ENCODE measurements at regions not wholly inside any gene's neighbourhood (a gene's known extent, or its start where the extent isn't known, plus 50 kb on each side); places are given as distances from the start of the nearest gene placed in this dataset.

- TF ChIP-seq FOSL2 (IDR thresholded peaks at IDR 0.05; ENCODE audit: borderline replicate concordance, low read depth): no peak
- no peak for TF ChIP-seq POLR2AphosphoS5 (IDR thresholded peaks at IDR 0.05; ENCODE audit: low read depth, low read length)
- TF ChIP-seq, protein P1, sequence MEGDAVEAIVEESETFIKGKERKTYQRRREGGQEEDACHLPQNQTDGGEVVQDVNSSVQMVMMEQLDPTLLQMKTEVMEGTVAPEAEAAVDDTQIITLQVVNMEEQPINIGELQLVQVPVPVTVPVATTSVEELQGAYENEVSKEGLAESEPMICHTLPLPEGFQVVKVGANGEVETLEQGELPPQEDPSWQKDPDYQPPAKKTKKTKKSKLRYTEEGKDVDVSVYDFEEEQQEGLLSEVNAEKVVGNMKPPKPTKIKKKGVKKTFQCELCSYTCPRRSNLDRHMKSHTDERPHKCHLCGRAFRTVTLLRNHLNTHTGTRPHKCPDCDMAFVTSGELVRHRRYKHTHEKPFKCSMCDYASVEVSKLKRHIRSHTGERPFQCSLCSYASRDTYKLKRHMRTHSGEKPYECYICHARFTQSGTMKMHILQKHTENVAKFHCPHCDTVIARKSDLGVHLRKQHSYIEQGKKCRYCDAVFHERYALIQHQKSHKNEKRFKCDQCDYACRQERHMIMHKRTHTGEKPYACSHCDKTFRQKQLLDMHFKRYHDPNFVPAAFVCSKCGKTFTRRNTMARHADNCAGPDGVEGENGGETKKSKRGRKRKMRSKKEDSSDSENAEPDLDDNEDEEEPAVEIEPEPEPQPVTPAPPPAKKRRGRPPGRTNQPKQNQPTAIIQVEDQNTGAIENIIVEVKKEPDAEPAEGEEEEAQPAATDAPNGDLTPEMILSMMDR (IDR thresholded peaks at IDR 0.05): no peak
- no peak for TF ChIP-seq EZH2phosphoT487 (IDR thresholded peaks at IDR 0.05; ENCODE audit: borderline replicate concordance, low read depth)
- TF ChIP-seq, protein P2, sequence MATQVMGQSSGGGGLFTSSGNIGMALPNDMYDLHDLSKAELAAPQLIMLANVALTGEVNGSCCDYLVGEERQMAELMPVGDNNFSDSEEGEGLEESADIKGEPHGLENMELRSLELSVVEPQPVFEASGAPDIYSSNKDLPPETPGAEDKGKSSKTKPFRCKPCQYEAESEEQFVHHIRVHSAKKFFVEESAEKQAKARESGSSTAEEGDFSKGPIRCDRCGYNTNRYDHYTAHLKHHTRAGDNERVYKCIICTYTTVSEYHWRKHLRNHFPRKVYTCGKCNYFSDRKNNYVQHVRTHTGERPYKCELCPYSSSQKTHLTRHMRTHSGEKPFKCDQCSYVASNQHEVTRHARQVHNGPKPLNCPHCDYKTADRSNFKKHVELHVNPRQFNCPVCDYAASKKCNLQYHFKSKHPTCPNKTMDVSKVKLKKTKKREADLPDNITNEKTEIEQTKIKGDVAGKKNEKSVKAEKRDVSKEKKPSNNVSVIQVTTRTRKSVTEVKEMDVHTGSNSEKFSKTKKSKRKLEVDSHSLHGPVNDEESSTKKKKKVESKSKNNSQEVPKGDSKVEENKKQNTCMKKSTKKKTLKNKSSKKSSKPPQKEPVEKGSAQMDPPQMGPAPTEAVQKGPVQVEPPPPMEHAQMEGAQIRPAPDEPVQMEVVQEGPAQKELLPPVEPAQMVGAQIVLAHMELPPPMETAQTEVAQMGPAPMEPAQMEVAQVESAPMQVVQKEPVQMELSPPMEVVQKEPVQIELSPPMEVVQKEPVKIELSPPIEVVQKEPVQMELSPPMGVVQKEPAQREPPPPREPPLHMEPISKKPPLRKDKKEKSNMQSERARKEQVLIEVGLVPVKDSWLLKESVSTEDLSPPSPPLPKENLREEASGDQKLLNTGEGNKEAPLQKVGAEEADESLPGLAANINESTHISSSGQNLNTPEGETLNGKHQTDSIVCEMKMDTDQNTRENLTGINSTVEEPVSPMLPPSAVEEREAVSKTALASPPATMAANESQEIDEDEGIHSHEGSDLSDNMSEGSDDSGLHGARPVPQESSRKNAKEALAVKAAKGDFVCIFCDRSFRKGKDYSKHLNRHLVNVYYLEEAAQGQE (IDR thresholded peaks at IDR 0.05; ENCODE audit: low read depth, low read length): no peak
- no peak for TF ChIP-seq SMC3 (IDR thresholded peaks at IDR 0.05; ENCODE audit: low read depth, low read length)
- TF ChIP-seq FOXM1 (IDR thresholded peaks at IDR 0.05; ENCODE audit: low read depth): no peak
- TF ChIP-seq RCOR1 (IDR thresholded peaks at IDR 0.05; ENCODE audit: low read length): no peak
Observed at GRCh38 chr6:44715925-44716324, 328.4 kb downstream of the CDC5L start.

All from SK-N-SH (cell line).